Type B pancreatic cell (in vitro differentiated cells): ENCODE measurements at regions not wholly inside any gene's neighbourhood (a gene's known extent, or its start where the extent isn't known, plus 50 kb on each side); places are given as distances from the start of the nearest gene placed in this dataset.

Source experiments
- DNase-seq: peaks from one replicate; pipeline ENCODE4 v3.0.0; 2021; ENCODE audit warnings: mixed read lengths; ENCODE audit not compliant: unreplicated experiment; ENCODE audit errors: extremely low spot score
- H3K27ac Mint-ChIP-seq: 2 replicates; pipeline ENCODE4 v1.8.0; 2021; ENCODE audit warnings: mild to moderate bottlenecking, mixed read lengths
- H3K27me3 Mint-ChIP-seq: 2 replicates; pipeline ENCODE4 v1.8.0; 2021; ENCODE audit warnings: mixed read lengths
- H3K36me3 Mint-ChIP-seq: 2 replicates; pipeline ENCODE4 v1.8.0; 2021; ENCODE audit warnings: mixed read lengths
- H3K4me1 Mint-ChIP-seq: one replicate; pipeline ENCODE4 v1.8.0; 2021; ENCODE audit warnings: mixed read lengths; ENCODE audit not compliant: unreplicated experiment
- H3K4me3 Mint-ChIP-seq: 2 replicates; pipeline ENCODE4 v1.8.0; 2021; ENCODE audit warnings: mild to moderate bottlenecking, mixed read lengths
- H3K9me3 Mint-ChIP-seq: 2 replicates; pipeline ENCODE4 v1.8.0; 2021; ENCODE audit warnings: mixed read lengths
- TF ChIP-seq, protein P1 (sequence below): fragments of 200-600 bp; sonication (generic); conservative IDR thresholded peaks from 2 replicates; pipeline ENCODE4 v1.5.0; 2021; ENCODE audit warnings: antibody characterized with exemption, mild to moderate bottlenecking

DNA sequence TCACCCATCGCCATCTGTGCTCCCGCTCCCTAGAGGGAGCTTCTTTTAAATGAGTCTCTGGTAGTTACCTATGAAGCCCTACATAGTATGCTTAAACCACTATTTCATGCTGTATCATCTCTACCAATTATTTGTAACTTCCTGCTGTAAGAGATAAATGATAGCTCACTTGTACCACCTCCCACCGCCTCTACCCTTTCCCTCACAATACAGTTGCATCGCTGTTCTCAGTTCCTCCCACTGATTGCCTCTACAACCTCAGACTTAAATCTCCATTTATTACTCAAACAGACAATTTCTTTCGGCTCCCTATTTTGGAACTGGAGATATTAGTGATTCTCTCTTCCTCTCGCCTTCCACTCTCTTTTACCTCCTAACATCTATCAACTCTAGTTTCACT lies 222.9 kb upstream of the ZC3H12C start:
- no peaks in the 10 kb centered on the region for H3K4me1 Mint-ChIP-seq
- TF ChIP-seq, protein P1, sequence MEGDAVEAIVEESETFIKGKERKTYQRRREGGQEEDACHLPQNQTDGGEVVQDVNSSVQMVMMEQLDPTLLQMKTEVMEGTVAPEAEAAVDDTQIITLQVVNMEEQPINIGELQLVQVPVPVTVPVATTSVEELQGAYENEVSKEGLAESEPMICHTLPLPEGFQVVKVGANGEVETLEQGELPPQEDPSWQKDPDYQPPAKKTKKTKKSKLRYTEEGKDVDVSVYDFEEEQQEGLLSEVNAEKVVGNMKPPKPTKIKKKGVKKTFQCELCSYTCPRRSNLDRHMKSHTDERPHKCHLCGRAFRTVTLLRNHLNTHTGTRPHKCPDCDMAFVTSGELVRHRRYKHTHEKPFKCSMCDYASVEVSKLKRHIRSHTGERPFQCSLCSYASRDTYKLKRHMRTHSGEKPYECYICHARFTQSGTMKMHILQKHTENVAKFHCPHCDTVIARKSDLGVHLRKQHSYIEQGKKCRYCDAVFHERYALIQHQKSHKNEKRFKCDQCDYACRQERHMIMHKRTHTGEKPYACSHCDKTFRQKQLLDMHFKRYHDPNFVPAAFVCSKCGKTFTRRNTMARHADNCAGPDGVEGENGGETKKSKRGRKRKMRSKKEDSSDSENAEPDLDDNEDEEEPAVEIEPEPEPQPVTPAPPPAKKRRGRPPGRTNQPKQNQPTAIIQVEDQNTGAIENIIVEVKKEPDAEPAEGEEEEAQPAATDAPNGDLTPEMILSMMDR, result no peak
- no peak overlapping the region for H3K4me3 Mint-ChIP-seq
- H3K9me3 Mint-ChIP-seq, result no peaks in the 10 kb centered on the region
- H3K27ac Mint-ChIP-seq, result no peak overlapping the region
- H3K27me3 Mint-ChIP-seq, result no peaks in the 10 kb centered on the region
- H3K36me3 Mint-ChIP-seq, result no peaks in the 10 kb centered on the region
- no peak for DNase-seq

DNA sequence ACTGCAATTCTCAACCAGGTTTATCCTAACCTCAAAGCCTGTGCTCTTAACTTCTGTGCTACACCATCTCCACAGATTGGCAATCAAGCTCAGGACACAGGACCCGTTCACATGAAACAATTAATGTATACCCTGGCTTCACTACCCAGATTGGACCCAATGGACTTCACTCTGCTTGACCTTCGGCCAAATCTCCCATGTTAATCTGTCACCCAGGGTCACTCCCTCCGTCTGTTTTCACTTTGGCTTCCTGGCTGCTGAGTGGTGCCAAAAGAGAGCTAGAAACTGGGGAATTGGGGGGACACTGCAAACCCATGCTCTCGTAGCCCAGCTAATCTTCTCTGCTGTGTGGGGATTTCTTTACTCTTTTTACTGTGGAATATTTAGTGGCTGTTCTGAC lies 216.1 kb upstream of the ZC3H12C start:
- Mint-ChIP-seq H3K27me3 (peaks cover under 1% of the 10 kb centered on the region), H3K4me3 (no peak overlapping the region), H3K9me3 (no peaks in the 10 kb centered on the region), H3K27ac (no peak overlapping the region), H3K36me3 (no peaks in the 10 kb centered on the region), H3K4me1 (peaks cover 4% of the 10 kb centered on the region)
- no peak for DNase-seq
- TF ChIP-seq, protein P1, result no peak

DNA sequence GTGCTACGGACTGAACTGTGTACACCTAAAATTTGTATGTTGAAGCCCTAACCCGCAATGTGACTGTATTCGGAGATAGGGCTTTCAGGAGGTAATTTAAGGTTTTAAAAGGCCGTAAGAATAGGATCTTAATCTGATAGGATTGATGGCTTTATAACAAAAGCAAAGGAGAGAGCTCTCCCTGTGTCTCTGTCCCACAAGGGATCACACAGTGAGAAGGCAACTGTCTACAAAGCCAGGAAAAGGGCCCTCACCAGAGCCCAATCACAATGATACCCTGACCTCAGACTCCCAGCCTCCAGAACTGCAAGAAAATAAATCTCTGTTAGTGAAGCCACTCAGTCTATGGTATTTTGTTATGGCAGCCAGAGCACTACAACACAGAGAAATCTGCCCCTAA lies 208.7 kb upstream of the ZC3H12C start:
- H3K9me3 Mint-ChIP-seq, result no peaks in the 10 kb centered on the region
- no peaks in the 10 kb centered on the region for H3K4me1 Mint-ChIP-seq
- H3K36me3 Mint-ChIP-seq, result no peaks in the 10 kb centered on the region
- TF ChIP-seq, protein P1, result no peak
- H3K27ac Mint-ChIP-seq, result no peak overlapping the region
- no peak overlapping the region for H3K4me3 Mint-ChIP-seq
- peaks cover 5% of the 10 kb centered on the region for H3K27me3 Mint-ChIP-seq
- no peak for DNase-seq

DNA sequence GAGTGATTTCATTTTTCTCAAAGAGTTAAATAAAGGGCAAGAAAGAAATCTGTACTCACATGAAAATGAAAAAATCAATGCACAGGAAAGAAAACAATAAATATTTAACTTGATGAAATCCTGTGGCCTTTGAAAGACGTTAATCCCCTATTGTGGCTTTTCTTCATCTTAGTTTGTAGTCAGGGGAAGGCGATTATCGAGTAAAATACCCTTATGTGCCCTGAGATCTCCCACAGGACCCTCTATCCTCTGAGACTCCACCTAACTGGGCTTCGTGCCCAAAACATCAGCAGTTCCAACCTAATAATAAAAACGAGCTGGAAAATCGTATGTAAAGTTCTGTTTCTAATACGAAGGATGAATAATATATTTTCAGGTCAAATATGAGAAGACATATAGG lies 208.2 kb upstream of the ZC3H12C start:
- no peak for DNase-seq
- no peaks in the 10 kb centered on the region for H3K4me1 Mint-ChIP-seq
- no peaks in the 10 kb centered on the region for H3K9me3 Mint-ChIP-seq
- peaks cover 5% of the 10 kb centered on the region for H3K27me3 Mint-ChIP-seq
- H3K4me3 Mint-ChIP-seq, result no peak overlapping the region
- no peaks in the 10 kb centered on the region for H3K36me3 Mint-ChIP-seq
- TF ChIP-seq, protein P1, result no peak
- H3K27ac Mint-ChIP-seq, result no peak overlapping the region

DNA sequence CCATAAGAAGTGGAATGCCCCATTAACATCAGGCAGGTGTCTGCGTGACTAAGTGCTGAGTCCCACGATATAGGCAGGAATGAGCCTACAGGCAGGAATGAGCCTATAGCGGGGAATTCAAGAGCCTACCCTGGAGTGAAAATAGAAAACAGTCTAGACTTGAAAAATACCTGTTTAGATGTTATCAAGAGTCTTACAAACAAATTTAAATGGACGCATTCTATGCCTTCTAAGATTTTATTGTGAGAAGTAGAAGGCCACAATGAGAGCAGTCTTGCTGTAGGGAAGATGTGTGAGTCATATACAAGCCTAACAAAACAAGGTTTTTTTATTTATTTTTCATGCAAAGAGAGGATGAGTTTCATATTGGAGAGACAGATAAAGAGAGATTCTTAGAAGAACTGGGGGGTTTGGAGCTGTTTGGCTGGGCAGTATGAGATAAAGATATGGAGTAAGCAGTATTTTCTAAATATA lies 200.8 kb upstream of the ZC3H12C start:
- TF ChIP-seq, protein P1, result no peak
- H3K9me3 Mint-ChIP-seq, result no peaks in the 10 kb centered on the region
- no peak overlapping the region for H3K27ac Mint-ChIP-seq
- no peaks in the 10 kb centered on the region for H3K27me3 Mint-ChIP-seq
- no peaks in the 10 kb centered on the region for H3K36me3 Mint-ChIP-seq
- no peaks in the 10 kb centered on the region for H3K4me1 Mint-ChIP-seq
- no peak for DNase-seq
- no peak overlapping the region for H3K4me3 Mint-ChIP-seq

DNA sequence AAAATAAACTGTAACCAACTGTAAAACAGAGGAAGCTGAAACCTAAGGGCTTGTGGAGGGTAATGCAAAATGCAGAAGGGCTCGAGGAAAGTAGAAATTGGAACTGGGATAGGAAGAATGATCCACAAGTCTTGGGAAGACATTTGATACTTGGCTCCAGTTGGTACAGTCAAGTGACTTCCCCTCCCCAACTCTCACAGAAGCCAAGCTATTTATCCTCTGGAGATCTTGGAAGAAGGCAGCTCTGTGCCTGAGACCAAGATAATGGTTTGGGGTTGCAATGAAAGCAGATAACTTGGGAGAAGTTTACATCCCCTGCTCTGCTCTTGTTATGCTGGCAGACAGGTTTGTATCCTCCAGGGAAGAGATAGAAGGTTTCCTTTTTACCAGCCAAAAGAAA lies 198.9 kb upstream of the ZC3H12C start:
- H3K27me3 Mint-ChIP-seq, result no peaks in the 10 kb centered on the region
- no peaks in the 10 kb centered on the region for H3K4me1 Mint-ChIP-seq

More for the DNA sequence above, 198.9 kb upstream of the ZC3H12C start:
- no peak for DNase-seq
- no peaks in the 10 kb centered on the region for H3K36me3 Mint-ChIP-seq
- TF ChIP-seq, protein P1, result no peak
- H3K9me3 Mint-ChIP-seq, result no peaks in the 10 kb centered on the region
- H3K27ac Mint-ChIP-seq, result no peak overlapping the region
- no peak overlapping the region for H3K4me3 Mint-ChIP-seq
